ENCODE measurements at regions not wholly inside any gene's neighbourhood (a gene's known extent, or its start where the extent isn't known, plus 50 kb on each side); places are given as distances from the start of the nearest gene placed in this dataset.

DNA sequence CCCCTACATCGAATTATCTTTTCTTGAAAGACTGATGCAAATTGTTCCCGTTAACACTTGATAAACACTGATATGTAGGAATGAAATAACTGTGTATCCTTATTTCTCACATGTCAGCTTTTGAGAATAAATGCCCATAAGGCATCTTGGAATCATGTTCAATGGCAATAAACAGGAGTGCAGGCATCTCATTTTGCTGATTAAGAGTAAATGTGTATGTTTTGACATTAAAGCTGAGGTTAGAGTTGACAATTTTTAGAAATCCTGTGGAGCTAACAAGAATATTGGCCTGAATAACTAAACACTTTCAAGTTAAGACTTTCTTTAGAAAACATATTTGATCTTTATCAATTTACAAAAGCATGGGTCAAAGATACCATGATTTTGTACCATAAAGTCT, 646.2 kb upstream of the MIR17HG start:
- TF ChIP-seq, protein P1, sequence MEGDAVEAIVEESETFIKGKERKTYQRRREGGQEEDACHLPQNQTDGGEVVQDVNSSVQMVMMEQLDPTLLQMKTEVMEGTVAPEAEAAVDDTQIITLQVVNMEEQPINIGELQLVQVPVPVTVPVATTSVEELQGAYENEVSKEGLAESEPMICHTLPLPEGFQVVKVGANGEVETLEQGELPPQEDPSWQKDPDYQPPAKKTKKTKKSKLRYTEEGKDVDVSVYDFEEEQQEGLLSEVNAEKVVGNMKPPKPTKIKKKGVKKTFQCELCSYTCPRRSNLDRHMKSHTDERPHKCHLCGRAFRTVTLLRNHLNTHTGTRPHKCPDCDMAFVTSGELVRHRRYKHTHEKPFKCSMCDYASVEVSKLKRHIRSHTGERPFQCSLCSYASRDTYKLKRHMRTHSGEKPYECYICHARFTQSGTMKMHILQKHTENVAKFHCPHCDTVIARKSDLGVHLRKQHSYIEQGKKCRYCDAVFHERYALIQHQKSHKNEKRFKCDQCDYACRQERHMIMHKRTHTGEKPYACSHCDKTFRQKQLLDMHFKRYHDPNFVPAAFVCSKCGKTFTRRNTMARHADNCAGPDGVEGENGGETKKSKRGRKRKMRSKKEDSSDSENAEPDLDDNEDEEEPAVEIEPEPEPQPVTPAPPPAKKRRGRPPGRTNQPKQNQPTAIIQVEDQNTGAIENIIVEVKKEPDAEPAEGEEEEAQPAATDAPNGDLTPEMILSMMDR (IDR thresholded peaks at IDR 0.05; ENCODE audit: insufficient read depth, low read length, poor library complexity, severe bottlenecking): no peak
- TF ChIP-seq EZH2phosphoT487 (conservative IDR thresholded peaks at IDR 0.05; ENCODE audit: low read length): no peak
